ENCODE measurements at regions not wholly inside any gene's neighbourhood (a gene's known extent, or its start where the extent isn't known, plus 50 kb on each side); places are given as distances from the start of the nearest gene placed in this dataset.

GRCh38 chr17:77684803-77685798 is 273.4 kb upstream of the TNRC6C start:
- no peak for DNase-seq (ENCODE audit: low spot score)

GRCh38 chr17:77685881-77686486 is 272.5 kb upstream of the TNRC6C start:
- no peak for DNase-seq (ENCODE audit: low spot score)

- no peak for DNase-seq (ENCODE audit: low spot score)
These were observed 271.6 kb upstream of the TNRC6C start for GRCh38 chr17:77686903-77687302.

GRCh38 chr17:77687417-77687816 is 271.1 kb upstream of the TNRC6C start:
- DNase-seq (ENCODE audit: low spot score) = no peak

- DNase-seq (ENCODE audit: low spot score) = no peak
These were observed 270.6 kb upstream of the TNRC6C start for GRCh38 chr17:77687921-77688320.

GRCh38 chr17:77688369-77688768 is 270.1 kb upstream of the TNRC6C start:
- no peak for DNase-seq (ENCODE audit: low spot score)

GRCh38 chr17:77690271-77691161 is 268.0 kb upstream of the TNRC6C start:
- DNase-seq (ENCODE audit: low spot score) = peak; percentile 9

GRCh38 chr17:77691216-77692085 is 267.1 kb upstream of the TNRC6C start:
- no peak for DNase-seq (ENCODE audit: low spot score)

GRCh38 chr17:77692571-77693161 is 265.8 kb upstream of the TNRC6C start:
- peak; percentile 16 for DNase-seq (ENCODE audit: low spot score)

- no peak for DNase-seq (ENCODE audit: low spot score)
These were observed 265.2 kb upstream of the TNRC6C start for GRCh38 chr17:77693301-77693700.

- no peak for DNase-seq (ENCODE audit: low spot score)
These were observed 264.7 kb upstream of the TNRC6C start for GRCh38 chr17:77693776-77694175.

- no peak for DNase-seq (ENCODE audit: low spot score)
These were observed 263.8 kb upstream of the TNRC6C start for GRCh38 chr17:77694391-77695363.

- DNase-seq (ENCODE audit: low spot score) = no peak
These were observed 263.1 kb upstream of the TNRC6C start for GRCh38 chr17:77695386-77695785.

GRCh38 chr17:77696151-77696720 is 262.3 kb upstream of the TNRC6C start:
- DNase-seq (ENCODE audit: low spot score) = no peak

GRCh38 chr17:77696721-77697460 is 261.6 kb upstream of the TNRC6C start:
- no peak for DNase-seq (ENCODE audit: low spot score)

GRCh38 chr17:77697480-77698400 is 260.8 kb upstream of the TNRC6C start:
- DNase-seq (ENCODE audit: low spot score) = no peak

GRCh38 chr17:77698903-77699623 is 259.4 kb upstream of the TNRC6C start:
- no peak for DNase-seq (ENCODE audit: low spot score)
